ENCODE measurements at regions not wholly inside any gene's neighbourhood (a gene's known extent, or its start where the extent isn't known, plus 50 kb on each side); places are given as distances from the start of the nearest gene placed in this dataset.
"Not testable (repeated sequence)": the region's sequence is repeated elsewhere in the genome, so short reads cannot be mapped to it uniquely, and the experiment has no call there.

DNA sequence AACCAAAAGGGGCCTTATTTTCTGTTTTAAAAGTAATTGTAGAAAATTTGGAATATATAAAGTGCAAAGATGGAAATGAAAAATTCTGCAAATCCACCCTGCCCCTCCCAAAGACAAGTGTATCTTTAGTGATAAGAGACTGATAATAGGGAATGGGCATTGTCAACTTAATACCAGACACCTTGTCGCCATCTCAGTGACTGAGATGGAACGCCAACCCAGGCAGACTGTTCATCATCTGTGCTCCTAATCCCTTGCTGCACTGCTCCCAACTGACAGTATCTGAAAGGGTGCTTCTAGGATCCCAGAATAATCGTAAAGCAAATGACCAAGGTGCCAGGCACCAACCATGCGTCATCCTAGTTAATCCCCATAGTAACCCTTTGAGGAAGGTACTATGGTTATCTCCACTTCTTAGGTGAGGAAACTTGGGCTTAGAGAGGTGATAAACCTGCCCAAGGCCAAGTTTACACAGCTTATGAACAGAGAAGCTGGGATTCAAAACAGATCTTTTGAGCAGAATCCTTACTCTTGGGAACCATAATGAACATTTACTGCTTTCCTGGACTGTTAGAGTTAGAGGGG, 583.7 kb downstream of the GATA3 start:
- DNase-seq = no peak

DNA sequence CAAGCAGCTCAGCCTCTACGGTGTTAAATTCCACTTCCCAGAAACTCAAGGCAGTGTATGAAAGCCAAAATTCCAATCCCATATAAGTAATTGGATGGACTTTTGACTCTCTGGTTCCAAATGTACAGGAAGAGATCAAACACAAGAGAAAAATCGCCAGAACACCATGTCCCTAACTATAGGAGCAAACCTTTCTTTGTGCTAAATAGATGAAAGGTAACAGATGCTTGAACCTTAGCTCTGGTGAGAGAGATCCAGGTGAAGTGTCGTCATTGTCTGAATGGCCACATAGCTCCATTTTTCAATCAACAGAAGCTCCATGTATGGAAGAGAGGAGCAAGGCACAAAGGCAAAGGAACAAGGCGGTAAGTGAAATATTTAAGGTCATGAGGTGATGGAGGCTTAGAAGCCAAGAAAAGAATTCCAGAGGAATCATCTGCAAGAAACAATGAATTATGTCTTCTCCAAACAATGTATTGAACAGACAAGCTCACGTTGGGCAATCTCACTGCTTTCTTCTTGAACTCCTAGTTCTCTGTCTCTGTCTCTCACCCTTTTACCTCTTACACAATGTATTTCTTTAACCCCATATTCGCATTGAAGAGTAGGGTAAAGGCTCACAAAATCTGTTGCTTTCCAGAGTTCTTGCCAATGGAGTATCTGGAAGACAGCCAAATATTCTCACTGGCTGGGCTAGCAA, 585.1 kb downstream of the GATA3 start:
- DNase-seq = no peak

DNA sequence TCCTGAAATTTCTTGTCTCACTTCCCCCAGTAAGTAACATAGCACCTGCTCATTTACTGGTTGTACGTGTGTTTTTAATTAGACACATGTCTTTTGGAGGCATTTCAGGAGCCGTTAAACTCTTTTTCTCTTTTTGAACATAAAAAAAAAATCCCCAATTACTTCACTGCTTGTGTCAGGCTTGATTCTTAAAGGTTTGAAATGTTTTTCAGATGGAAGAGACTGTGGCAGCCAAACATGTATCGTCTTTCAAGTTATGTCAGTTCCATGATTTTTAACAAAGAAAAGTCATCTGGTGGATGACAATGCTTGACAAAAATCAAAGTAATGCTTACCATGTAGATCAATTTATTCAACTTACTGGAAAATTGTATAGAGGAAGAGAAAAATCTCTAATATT, 585.8 kb downstream of the GATA3 start:
- no peak for DNase-seq

DNA sequence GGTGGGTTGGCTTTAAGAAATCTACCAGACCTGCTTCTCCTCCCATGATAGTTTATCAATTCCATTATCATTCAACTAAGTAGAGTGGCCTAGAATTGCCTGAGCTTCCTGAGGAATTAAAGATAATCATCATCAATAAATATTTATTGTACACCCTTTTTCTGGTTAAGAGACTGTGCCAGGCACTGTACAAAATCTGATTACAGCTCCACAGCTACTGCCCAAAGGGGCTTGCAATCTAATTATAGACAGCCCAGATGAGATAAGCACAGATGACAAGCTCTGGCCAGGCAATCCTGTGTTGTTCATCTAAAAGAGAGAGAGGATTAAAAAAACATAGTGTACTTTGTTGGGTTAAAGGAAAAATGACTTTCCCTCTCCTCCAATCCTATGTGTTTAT, 586.4 kb downstream of the GATA3 start:
- no peak for DNase-seq

DNA sequence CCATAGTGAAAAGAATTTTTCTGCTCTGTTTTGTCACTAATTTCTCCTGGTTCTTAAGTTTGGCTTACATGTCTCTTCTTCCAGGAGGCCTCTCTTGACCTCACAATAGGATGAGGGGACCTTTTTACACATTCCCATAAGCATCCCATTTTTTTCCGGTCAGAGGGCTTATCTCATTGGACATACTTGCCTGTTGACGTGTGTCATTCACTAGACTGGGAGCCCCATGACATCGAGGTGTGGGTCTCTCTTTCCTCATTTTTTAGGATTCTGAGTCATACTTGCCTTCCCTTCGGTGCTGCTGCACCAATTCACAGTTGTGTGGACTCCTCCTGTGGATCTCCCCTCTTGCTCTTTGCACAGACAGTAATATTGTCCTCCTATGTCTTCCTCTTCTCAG, 601.8 kb downstream of the GATA3 start:
- no peak for DNase-seq

DNA sequence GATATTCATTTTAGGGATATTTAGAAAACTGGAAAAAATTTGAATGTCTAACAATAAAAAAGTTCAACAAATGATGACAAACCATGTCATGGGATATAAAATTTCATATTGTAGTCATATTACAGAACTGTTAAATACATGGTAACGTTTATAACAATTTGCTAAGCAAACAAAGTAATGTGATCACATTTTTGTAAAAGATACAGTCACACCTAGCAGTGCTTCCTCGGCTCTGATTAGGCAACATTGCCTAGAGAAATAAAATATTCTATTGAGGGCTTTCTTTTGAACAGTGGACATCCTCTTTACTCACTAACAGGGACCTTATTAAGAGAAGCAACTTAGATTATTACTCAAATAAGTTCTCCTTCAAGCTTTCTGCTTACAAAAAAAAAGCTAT, 605.5 kb downstream of the GATA3 start:
- DNase-seq = no peak

DNA sequence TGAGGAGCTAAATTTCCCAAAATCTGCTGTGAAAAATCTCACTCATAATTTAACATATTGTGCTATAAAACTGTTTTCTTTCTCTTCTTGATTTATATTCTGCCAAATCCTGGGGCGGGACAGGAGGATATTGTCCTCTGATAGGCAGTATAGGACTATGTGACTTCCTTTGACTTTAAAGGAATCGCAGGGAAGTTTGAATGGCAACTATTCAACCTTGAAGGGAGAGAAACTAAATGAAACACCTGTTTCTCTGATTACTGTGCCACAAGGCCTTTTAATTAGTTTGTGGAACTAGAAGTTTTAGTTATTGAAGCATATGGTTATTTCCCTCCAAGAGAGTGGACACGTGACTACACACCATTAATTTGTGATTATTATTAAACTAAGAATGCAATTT, 607.4 kb downstream of the GATA3 start:
- DNase-seq = no peak

DNA sequence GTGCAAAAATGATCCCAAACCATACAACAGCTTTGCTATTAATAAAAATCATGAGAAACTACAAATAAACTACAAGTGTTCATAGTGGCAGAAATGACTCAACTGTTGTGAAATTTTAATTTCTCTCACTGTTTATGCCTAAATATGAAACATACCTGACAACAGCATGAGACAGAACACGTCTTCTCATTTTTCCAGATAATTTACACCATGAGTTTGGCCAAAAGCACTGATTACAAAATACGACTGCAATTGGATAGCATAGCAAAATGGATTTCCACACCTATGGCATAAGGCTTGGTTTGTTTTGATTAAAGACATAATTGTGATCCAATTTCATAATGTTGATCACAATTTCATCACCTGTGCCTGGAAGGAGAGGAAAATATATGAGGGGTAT, 608.6 kb downstream of the GATA3 start:
- DNase-seq = no peak

DNA sequence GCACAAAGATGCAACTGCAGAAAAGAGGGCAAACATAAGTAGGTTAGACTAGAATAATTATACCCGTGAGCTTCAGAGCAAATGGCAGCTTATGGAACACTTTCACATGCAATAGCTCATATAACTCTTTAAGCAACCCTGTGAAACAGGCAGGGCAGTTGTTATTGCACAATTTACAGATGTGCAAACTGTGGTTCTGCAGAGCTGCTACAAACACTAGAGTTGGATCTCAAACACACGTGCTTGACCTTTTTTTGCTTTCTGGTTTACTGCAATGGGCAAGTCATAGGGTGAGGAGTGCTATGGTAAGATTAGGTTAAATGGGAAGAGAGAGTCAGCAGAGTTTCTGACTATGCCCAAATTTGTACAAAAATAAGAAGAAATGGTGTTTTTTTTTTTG, 610.8 kb downstream of the GATA3 start:
- no peak for DNase-seq

DNA sequence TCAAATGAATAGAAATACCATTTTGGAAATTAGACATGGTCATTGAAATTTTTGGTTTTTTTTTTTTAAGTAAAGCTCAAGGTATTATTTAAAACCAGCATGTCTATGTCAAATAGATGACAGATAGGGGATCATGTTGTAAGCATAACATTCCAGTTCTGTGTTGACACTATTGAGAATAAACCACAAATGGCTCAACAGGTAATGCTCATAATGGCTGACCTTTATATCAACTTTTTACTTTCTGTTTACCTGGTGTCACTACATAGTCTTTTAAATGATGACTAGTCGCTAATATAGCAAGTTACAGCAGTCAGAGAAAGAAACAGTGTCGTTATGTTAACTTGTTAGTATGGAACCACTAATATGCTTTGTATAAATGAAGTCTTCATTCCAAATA, 616.0 kb downstream of the GATA3 start:
- DNase-seq = no peak

DNA sequence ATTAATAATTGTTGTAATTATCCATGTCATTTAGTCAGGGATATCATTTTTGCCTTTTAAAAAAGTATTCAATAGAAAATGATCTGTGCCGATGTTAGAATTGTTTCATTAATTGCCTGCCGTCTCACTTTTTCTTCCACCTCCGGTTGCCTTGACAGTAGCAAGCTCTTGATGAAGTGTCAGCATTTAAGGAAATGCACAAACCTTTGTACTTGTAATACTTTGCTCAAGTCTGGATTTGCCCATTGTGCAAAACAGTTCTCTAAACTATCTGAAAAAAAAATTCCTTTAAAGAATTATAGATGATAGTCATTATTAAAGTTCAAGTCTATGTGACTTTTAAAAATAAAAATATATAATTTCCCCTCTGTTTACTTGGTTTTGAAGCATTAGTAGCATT, 619.7 kb downstream of the GATA3 start:
- DNase-seq = no peak

DNA sequence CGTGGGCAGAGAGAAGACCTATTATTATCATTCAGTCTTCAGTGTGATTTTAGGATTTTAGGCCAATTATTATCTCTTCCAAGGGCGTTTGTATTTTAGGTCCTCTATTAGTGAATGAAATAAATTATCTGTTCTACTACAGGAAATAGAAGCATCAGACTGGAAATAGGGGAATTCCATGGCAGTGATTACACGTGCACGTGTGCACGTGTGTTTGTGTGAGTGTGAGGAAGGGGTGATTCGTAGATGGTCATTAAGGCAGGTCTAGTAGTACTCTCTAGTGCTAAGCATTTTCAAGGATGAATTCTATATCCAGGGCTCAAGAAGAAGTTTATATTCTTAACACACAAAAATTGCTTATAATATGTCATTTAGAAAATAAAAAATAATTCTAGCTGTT, 623.2 kb downstream of the GATA3 start:
- no peak for DNase-seq

DNA sequence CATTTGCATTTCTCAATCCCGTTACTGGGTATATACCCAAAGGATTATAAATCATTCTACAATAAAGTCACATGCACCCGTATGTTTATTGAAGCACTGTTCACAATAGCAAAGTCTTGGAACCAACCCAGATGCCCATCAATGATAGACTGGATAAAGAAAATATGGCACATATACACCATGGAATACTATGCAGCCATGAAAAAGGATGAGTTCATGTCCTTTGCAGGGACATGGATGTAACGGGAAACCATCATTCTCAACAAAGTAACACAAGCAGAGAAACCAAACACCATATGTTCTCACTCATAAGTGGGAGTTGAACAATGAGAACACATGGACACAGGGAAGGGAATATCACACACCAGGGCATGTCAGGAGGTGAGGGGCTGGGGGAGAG, 630.4 kb downstream of the GATA3 start:
- DNase-seq = not testable (repeated sequence)

DNA sequence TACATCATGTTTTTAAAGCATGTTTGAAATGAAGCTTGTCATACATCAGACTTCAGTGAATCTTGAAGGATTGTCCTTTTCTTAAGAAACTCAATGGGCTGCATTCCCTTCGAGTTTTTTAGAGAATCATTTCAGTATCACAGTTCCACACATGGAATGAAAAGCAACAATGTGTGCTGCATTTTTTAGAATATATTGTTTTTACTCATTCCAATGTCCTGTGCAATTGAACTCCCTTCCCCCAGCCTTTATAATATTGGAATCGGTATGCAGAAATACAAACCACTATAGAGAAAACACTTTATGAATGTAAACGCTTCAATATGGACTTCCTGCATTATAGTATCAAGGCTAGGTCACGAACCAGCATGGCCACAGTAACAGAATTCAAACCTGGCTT, 634.4 kb downstream of the GATA3 start:
- no peak for DNase-seq

DNA sequence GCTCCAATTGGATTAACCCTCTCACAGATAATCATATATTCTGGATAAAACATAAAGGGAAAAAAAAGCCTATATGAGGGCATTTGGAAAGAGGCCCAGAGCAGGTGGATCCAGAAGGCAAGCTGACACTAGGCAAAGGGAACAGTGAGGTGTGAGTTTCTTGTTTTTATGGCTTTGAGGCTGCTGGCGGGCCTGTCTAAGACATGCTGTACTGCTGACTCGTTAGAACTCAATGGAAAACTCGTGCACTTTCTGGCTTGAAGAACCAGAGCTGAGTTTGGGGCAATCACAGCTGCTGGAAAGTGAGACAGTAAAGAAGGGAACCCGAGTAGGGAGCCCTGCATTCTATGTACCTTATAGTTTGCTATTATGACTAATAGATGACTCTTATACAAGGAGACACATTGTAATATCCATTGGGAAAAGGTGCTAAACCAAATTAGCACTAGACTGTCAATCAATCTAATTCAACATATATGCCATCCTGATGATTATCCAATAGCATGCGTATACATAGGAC, 637.1 kb downstream of the GATA3 start:
- no peak for DNase-seq

DNA sequence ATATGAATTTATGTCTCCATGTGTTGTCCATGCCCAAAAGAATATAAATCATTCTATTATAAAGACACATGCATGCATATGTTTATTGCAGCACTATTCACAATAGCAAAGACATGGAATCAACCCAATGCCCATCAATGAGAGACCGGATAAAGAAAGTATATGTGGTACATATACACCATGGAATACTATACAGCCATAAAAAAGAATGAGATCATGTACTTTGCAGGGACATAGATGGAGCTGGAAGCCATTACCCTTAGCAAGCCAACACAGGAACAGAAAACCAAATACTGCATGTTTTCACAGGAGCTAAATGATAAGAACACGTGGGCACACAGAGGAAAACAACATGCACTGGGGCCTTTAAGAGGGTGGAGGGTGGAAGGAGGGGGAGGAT, 639.1 kb downstream of the GATA3 start:
- DNase-seq = not testable (repeated sequence)

DNA sequence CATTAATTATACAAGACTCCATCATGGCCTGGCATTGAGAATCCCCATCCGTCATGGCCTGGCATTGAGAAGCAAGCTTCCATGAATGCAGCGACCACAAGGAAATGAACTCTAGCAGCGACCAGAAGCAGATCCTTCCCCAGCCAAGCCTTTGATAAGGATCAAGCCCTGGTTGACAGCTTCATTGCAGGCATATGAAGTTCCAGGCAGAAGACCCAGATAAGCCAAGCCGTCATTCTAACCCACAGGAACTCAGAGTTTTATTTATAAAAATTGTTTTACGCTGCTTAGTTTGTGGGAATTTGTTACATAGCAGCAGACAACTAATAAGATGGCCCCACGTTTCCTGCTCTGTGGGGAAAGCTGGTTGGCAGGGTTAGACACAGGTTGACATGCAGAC, 642.3 kb downstream of the GATA3 start:
- no peak for DNase-seq

DNA sequence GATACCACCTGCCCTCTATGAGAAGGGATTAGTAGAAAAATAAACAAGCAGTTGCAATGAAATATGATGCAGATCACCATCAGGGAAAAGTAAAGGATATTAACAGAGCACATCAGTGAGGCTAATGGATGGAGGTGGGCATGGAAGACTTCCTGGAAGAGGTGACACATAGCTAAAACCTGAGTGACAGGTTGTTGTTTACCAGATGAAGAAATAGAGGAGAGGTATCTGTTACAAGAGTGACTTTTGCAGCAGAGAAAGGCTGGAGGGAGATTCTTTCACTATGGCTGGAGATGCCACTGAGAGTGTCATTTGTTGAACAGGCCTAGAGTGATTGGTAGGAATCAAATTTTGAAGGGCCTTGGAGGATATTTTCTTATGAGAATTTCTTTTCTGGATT, 646.2 kb downstream of the GATA3 start:
- no peak for DNase-seq

DNA sequence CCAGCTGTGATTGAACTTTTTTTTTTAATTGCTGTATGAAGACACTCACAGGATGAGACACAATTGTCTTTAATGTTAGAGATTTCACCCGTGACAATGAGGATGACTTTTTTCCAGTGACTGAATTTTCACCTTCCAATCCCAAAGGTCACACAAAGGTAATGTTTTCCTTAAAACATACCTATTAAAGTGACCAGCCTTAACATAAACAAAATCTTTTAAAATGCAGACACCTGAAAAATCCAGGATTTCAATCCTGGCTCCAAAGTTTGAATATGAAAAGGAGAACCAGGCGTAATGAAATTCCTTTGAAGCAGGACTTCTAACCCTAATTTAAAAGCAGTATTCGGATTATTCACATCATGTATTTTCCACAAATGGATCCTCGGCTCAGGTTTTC, 647.7 kb downstream of the GATA3 start:
- DNase-seq = no peak

DNA sequence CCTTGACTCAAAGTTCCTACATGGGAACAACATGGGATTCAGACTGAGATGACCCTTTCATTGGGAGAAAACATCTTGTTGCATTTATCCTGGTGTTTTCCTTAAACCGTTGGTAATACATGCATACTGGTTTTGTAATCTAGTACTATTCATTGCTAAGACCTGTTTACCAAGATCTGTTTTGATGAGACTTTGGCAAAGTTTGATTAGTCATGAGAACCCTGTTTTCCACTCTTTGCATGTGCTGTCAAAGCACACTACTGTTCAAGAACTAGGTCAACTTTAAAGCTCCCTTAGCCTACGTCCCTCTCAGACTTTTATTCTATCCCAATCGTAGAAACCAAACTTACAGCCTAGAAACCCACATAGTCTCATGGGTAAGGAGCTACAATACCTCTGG, 650.9 kb downstream of the GATA3 start:
- DNase-seq = no peak

DNA sequence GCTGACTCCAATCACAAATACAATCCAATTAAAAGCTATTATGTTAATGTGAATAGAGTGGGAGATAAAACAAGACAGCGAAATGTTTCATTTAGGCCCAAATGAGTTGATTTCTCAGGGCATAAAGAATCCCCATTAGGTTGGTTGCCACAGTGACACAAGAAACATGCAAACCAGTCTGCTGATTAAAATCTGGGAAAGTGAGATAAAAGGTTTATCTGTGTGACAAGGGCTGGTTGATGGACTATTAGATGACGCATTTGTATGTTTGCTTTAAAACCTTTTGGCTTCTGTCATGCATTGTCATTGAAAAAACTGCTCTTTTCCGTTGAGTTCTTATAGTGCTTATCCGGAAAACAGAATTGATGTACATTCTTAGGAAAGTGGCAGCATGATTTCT, 658.2 kb downstream of the GATA3 start:
- no peak for DNase-seq

DNA sequence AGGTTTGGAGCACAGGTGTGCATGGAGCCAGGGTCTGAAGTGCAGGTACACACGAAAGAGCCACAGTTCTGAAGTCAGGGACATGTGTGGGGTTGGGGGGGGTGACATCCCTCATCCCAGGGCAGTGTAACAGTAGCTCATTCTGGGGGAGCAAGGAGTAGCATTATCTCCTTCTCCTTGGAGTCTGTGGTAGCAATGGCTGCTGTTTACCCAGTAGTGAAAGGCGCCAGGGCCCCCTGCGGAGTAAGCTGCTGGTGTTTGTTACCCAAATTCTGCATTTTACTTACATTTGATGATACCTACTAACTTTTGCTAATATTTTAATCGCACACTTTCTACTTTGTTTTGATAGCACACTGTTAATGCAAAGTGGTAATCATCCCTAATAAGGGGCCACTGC, 665.5 kb downstream of the GATA3 start:
- DNase-seq = no peak

DNA sequence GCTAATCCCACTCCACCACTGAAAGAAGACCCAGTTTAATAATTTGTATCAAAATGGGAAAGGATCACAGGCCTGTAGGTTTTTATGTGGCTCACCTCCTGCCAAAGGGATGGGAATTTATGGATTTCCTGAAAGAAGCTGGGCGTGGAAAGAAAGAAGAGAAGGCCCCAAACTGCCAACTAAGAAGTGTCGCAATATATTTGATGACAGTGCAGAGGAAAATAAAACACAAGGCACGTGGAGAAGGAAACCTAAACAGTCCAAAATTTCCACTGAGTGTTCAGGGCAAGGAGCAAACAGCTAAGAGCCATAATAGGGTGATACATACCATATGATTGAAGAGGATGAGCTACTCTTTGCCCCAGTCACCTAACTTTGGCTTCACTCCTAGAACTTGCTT, 667.2 kb downstream of the GATA3 start:
- DNase-seq = no peak

DNA sequence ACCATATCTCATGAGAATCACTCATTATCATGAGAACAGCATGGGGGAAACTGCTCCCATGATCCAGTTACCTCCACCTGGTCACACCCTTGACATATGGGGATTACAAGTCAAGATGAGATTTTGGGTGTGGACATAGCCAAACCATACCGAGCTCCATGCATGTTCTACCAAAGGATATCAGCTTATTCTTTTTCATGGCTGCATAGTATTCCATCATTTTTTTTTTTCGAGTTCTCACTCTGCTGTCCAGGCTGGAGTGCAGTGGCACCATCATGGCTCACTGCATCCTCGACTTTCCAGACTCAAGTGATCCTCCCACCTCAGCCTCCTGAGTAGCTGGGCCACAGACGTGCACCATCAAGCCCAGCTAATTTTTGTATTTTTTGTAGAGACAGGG, 668.3 kb downstream of the GATA3 start:
- DNase-seq = no peak

DNA sequence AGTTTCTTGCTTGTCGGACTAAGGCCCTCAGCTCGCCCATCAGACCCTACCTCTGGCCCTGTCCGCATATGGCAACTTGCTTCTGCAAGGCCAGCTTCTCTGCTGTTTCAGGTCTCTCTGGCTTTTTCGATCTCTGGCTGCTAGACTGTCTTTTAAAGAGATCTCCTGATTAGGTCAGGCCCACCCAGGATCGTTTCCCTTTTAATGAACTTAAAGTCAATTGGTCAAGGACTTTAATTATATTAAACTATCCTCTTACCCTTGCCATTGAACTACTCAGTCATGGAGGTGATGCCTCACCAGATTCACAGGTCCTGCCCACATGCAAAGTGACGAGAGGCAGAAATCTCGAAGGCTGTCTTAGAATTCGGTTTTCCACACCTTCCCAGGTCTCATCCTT, 670.9 kb downstream of the GATA3 start:
- DNase-seq = no peak
